KMS-11 (cell line): ENCODE measurements at regions not wholly inside any gene's neighbourhood (a gene's known extent, or its start where the extent isn't known, plus 50 kb on each side); places are given as distances from the start of the nearest gene placed in this dataset.

Experiments used
- H2AFZ ChIP-seq: fragments of 200-600 bp; sonication (generic); 2 replicates; pipeline ENCODE4 v1.6.1; 2016; ENCODE audit warnings: antibody characterized with exemption, mixed run types, low read depth
- H3K27ac ChIP-seq: fragments of 200-600 bp; sonication (generic); 2 replicates; pipeline ENCODE4 v1.6.1; 2016; ENCODE audit warnings: mild to moderate bottlenecking, mixed run types
- H3K27me3 ChIP-seq: fragments of 200-600 bp; sonication (generic); 2 replicates; pipeline ENCODE4 v1.6.1; 2017; ENCODE audit warnings: mild to moderate bottlenecking, low read depth, mixed run types, moderate library complexity; ENCODE audit not compliant: insufficient read depth
- H3K36me3 ChIP-seq: fragments of 200-600 bp; sonication (generic); 2 replicates; pipeline ENCODE4 v1.6.1; 2017; ENCODE audit warnings: mild to moderate bottlenecking, mixed run types; ENCODE audit not compliant: insufficient read depth
- H3K4me1 ChIP-seq: fragments of 200-600 bp; sonication (generic); 2 replicates; pipeline ENCODE4 v1.6.1; 2016; ENCODE audit warnings: mild to moderate bottlenecking, low read depth, mixed run types; ENCODE audit not compliant: poor library complexity, severe bottlenecking
- H3K4me2 ChIP-seq: fragments of 200-600 bp; sonication (generic); 2 replicates; pipeline ENCODE4 v1.7.0; 2016; ENCODE audit warnings: mild to moderate bottlenecking, mixed run types
- H3K4me3 ChIP-seq: fragments of 200-600 bp; sonication (generic); IDR thresholded peaks from 2 replicates; pipeline ENCODE4 v1.6.1; 2017; ENCODE audit warnings: low read depth, low read length, mixed read lengths; ENCODE audit not compliant: insufficient read depth
- H3K79me2 ChIP-seq: fragments of 200-600 bp; sonication (generic); 2 replicates; pipeline ENCODE4 v1.6.1; 2016; ENCODE audit warnings: low read depth, mixed run types; ENCODE audit not compliant: insufficient read depth
- H3K9ac ChIP-seq: fragments of 200-600 bp; sonication (generic); 2 replicates; pipeline ENCODE4 v1.6.1; 2016; ENCODE audit warnings: mild to moderate bottlenecking, mixed run types
- H4K20me1 ChIP-seq: fragments of 200-600 bp; sonication (generic); 2 replicates; pipeline ENCODE4 v1.6.1; 2016; ENCODE audit warnings: mild to moderate bottlenecking, mixed run types; ENCODE audit not compliant: insufficient read depth
- TF ChIP-seq, protein P1 (sequence below): fragments of 200-600 bp; sonication (generic); conservative IDR thresholded peaks from 2 replicates; pipeline ENCODE4 v1.6.1; 2017; ENCODE audit warnings: low read depth, mild to moderate bottlenecking, antibody characterized with exemption, low read length, moderate library complexity, mixed read lengths

DNA sequence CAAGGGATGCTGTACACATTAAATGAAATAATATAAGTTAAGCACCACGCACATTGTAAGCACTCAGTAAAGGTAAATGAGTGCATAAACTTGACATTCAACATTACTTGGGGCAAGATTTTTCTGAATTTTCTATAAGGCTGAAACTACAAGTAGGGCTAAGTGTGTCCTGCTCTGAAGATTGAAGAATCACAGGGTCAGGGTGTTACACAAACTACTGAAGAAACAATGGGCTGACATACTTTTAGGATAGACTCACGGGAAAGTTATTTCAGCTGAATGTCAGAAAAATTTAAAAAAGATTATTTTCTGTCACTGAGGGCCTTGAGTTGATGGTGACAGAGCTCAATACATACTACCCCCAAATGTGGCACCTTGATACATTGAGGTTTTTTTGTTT, 644.2 kb upstream of the PLXNA2 start:
- Histone ChIP-seq H3K9ac (no peak overlapping the region), H3K4me3 (no peak overlapping the region), H3K36me3 (no peaks in the 10 kb centered on the region), H3K27ac (no peak overlapping the region), H3K79me2 (no peaks in the 10 kb centered on the region), H3K4me1 (peaks cover 5% of the 10 kb centered on the region), H3K27me3 (no peaks in the 10 kb centered on the region), H2AFZ (no peak overlapping the region), H4K20me1 (no peaks in the 10 kb centered on the region), H3K4me2 (no peak overlapping the region)
- TF ChIP-seq, protein P1, sequence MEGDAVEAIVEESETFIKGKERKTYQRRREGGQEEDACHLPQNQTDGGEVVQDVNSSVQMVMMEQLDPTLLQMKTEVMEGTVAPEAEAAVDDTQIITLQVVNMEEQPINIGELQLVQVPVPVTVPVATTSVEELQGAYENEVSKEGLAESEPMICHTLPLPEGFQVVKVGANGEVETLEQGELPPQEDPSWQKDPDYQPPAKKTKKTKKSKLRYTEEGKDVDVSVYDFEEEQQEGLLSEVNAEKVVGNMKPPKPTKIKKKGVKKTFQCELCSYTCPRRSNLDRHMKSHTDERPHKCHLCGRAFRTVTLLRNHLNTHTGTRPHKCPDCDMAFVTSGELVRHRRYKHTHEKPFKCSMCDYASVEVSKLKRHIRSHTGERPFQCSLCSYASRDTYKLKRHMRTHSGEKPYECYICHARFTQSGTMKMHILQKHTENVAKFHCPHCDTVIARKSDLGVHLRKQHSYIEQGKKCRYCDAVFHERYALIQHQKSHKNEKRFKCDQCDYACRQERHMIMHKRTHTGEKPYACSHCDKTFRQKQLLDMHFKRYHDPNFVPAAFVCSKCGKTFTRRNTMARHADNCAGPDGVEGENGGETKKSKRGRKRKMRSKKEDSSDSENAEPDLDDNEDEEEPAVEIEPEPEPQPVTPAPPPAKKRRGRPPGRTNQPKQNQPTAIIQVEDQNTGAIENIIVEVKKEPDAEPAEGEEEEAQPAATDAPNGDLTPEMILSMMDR = no peak

DNA sequence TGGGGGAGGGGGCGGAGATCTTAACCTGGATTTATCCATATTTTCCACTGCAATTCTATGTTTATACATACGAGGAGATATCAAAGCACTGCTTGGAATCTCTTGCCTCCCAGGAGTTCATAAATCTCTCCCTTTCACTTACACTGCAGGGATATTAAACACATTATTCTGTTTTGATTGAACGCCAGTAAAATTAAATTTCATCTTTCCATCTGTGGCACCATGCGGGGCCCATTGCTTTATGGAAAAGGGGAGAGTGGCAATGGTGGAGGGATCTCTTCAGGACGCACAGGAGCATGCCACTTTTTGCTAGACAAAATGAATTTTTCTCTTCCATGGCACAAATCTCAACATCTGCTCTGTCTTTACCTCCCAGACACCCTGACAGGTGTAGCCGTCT, 648.0 kb upstream of the PLXNA2 start:
- Histone ChIP-seq H3K4me2 (no peak overlapping the region), H3K36me3 (no peaks in the 10 kb centered on the region), H4K20me1 (no peaks in the 10 kb centered on the region), H3K27me3 (no peaks in the 10 kb centered on the region), H3K79me2 (no peaks in the 10 kb centered on the region), H3K4me3 (no peak overlapping the region), H3K9ac (no peak overlapping the region), H3K4me1 (peaks cover 11% of the 10 kb centered on the region), H2AFZ (no peak overlapping the region), H3K27ac (no peak overlapping the region)
- TF ChIP-seq, protein P1 = no peak

DNA sequence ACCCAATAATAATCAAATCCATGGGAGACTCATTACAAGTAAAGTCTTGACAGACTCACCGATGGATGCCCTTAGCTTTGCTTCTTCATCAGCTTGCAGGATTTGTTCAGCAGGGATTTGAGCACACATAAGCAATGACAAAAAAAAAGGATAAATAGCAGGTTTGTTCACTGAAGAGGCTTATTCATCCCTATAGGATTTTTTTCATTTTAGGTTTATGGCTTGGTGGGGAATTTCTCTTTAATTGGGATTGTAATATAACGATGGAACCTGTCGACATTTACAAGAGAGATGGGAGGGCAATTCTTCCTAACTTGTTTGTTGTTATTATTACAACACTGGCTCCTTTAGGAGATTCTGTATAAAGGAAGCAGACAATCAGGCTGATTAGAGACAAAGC, 649.1 kb upstream of the PLXNA2 start:
- Histone ChIP-seq H2AFZ (no peak overlapping the region), H3K4me2 (no peak overlapping the region), H3K9ac (no peak overlapping the region), H3K4me3 (no peak overlapping the region), H3K27ac (no peak overlapping the region), H3K4me1 (peaks cover 11% of the 10 kb centered on the region), H3K27me3 (no peaks in the 10 kb centered on the region), H3K36me3 (no peaks in the 10 kb centered on the region), H3K79me2 (no peaks in the 10 kb centered on the region), H4K20me1 (no peaks in the 10 kb centered on the region)
- TF ChIP-seq, protein P1 = no peak

DNA sequence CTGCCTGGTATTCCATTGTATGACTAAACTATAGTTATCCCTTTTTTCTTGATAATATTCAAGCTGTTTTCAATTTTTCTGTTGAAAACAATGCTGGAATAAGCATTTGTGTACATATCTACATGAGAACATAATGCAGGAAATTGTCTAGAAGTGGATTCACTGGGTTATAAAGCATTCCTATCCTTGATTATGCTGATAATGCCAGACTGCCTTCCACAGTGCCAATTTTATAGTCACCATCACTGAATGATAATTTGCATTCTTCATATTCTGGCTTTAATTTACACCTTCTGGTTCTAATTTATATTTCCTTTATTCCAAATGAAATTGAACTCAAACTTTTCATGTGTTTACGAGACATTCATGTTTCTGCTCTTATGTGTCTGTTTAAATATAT, 651.0 kb upstream of the PLXNA2 start:
- Histone ChIP-seq H3K27me3 (no peaks in the 10 kb centered on the region), H3K4me3 (no peak overlapping the region), H3K9ac (no peak overlapping the region), H3K4me1 (peaks cover 17% of the 10 kb centered on the region), H3K79me2 (no peaks in the 10 kb centered on the region), H2AFZ (no peak overlapping the region), H3K36me3 (no peaks in the 10 kb centered on the region), H3K27ac (no peak overlapping the region), H4K20me1 (no peaks in the 10 kb centered on the region), H3K4me2 (no peak overlapping the region)
- TF ChIP-seq, protein P1 = no peak
